Cardiac muscle cell (in vitro differentiated cells and primary cell): ENCODE measurements at regions not wholly inside any gene's neighbourhood (a gene's known extent, or its start where the extent isn't known, plus 50 kb on each side); places are given as distances from the start of the nearest gene placed in this dataset.

Experiments
- DNase-seq, 2 donors: peaks; one replicate each; pipeline versions ENCODE4 v3.0.0 to v3.0.0-alpha.2; 2010 to 2017; ENCODE audit warnings: low read depth in 1 of 2, low spot score in 1 of 2
- H3K27ac ChIP-seq: fragments of 200-600 bp; sonication (generic); 2 replicates; pipeline ENCODE4 v1.5.1; 2016
- H3K27me3 ChIP-seq: fragments of 200-600 bp; sonication (generic); 2 replicates; pipeline ENCODE4 v1.6.0; 2016; ENCODE audit warnings: control low read depth
- H3K36me3 ChIP-seq: fragments of 200-600 bp; sonication (generic); 2 replicates; pipeline ENCODE4 v1.5.1; 2016; ENCODE audit warnings: control low read depth
- H3K4me1 ChIP-seq: fragments of 200-600 bp; sonication (generic); 2 replicates; pipeline ENCODE4 v1.8.1; 2017; ENCODE audit warnings: low read depth, mild to moderate bottlenecking, mixed run types
- H3K4me3 ChIP-seq: fragments of 200-600 bp; sonication (generic); 2 replicates; pipeline ENCODE4 v1.5.1; 2016; ENCODE audit warnings: mild to moderate bottlenecking
- H3K9me3 ChIP-seq: fragments of 200-600 bp; sonication (generic); 2 replicates; pipeline ENCODE4 v1.5.1; 2017; ENCODE audit warnings: low read depth, mild to moderate bottlenecking, control low read depth
- TF ChIP-seq, protein P1 (sequence below): IDR thresholded peaks from 2 replicates; pipeline ENCODE4 v1.5.1; 2012; ENCODE audit warnings: low read depth, mild to moderate bottlenecking, low read length

DNA sequence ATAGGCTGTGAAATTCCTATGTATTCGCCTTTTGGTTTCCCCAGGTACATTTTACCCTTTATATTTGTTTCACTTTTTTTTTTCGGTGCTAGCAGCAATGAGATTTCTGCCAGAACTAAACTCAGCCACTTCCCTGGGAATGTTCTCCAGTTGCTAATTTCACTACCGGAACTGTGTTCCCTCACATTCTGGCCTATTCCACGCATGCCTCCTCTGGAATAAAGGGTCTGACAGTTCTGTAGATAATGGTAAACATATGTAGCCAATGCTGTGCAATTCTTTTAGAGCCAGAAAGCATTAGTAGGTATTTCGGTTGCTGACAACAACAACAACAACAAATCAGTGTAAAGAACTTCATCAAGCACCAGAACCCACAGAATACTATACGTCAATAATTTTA is 96.1 kb upstream of the TBX18 start:
- no peaks in the 10 kb centered on the region for H3K27me3 ChIP-seq
- H3K9me3 ChIP-seq, result no peaks in the 10 kb centered on the region
- no peak for DNase-seq
- H3K36me3 ChIP-seq, result no peaks in the 10 kb centered on the region
- TF ChIP-seq, protein P1, sequence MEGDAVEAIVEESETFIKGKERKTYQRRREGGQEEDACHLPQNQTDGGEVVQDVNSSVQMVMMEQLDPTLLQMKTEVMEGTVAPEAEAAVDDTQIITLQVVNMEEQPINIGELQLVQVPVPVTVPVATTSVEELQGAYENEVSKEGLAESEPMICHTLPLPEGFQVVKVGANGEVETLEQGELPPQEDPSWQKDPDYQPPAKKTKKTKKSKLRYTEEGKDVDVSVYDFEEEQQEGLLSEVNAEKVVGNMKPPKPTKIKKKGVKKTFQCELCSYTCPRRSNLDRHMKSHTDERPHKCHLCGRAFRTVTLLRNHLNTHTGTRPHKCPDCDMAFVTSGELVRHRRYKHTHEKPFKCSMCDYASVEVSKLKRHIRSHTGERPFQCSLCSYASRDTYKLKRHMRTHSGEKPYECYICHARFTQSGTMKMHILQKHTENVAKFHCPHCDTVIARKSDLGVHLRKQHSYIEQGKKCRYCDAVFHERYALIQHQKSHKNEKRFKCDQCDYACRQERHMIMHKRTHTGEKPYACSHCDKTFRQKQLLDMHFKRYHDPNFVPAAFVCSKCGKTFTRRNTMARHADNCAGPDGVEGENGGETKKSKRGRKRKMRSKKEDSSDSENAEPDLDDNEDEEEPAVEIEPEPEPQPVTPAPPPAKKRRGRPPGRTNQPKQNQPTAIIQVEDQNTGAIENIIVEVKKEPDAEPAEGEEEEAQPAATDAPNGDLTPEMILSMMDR, result no peak
- H3K4me1 ChIP-seq, result no peaks in the 10 kb centered on the region
- H3K27ac ChIP-seq, result no peak overlapping the region
- H3K4me3 ChIP-seq, result no peak overlapping the region

DNA sequence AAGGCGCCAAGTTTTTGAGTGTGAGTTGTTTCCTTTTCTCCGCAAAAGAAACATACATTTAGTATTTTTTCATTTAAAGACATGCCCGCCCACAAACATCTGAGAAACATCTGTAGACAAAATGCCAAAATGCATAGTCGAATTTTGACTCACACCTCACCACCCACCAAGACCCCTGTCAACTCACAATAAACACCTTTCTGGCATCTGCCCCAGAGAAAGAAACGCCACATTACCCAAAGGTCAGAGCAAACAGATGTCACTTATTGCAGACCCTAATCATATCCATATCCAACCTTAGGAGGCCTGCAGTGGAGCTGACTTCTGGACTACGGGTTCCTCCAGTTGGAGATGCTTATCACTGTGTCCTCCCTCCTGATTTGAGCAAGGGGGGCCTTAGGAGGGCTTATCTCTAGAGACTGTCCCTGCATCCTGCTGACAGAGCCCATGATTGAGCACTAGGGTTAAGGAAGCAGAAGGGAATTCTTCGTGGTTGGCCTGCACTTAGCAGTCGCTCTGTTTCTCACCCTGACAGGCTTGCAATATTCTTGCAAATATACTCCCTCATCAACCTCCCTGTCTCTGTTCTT is 90.5 kb upstream of the TBX18 start:
- TF ChIP-seq, protein P1, result no peak
- Histone ChIP-seq H3K36me3 (no peaks in the 10 kb centered on the region), H3K4me1 (no peaks in the 10 kb centered on the region), H3K27ac (no peak overlapping the region), H3K9me3 (no peaks in the 10 kb centered on the region), H3K27me3 (no peaks in the 10 kb centered on the region), H3K4me3 (no peak overlapping the region)
- no peak for DNase-seq

DNA sequence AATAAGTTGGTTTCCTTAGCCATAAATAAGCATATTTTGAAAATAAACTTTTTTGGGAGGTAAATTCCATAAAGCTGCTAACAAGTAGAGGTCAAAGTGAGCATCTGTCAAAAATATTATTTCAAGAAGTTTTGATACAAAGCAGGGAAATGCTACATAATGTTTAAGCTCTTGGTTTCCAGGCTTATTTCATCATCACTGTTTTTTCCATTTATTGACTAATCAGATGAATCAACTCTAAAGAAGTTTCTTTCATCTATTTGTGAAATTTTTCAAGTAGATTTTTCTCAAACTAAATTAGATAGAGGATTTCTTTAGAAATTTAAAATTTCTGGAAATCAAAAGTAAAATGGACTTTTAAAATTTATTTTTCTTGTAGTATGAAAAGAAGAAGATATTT is 89.5 kb upstream of the TBX18 start:
- no peaks in the 10 kb centered on the region for H3K27me3 ChIP-seq
- H3K36me3 ChIP-seq, result no peaks in the 10 kb centered on the region
- H3K9me3 ChIP-seq, result no peaks in the 10 kb centered on the region
- no peak overlapping the region for H3K4me3 ChIP-seq
- DNase-seq, result no peak
- no peak overlapping the region for H3K27ac ChIP-seq
- H3K4me1 ChIP-seq, result no peaks in the 10 kb centered on the region
- TF ChIP-seq, protein P1, result no peak

DNA sequence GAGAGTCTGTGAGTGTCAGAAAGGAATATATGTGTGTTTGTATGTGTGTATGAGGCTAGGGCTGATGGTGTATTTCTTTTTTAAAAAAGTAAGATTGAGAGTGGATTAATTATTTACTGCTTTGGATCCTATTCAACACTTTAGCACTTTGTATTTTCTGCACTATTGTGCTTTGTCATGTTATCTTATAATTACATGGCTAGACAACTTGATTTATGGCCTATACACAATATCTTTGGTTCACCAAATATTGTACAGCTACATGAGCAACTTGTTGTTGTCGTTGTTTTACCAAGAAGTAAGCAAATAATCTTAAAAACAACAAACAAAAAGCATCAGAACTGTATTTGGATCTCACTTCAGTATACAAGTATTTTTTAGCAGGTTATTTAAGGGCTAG is 84.6 kb upstream of the TBX18 start:
- Histone ChIP-seq H3K27ac (no peak overlapping the region), H3K4me1 (no peaks in the 10 kb centered on the region), H3K4me3 (no peak overlapping the region), H3K27me3 (no peaks in the 10 kb centered on the region), H3K9me3 (no peaks in the 10 kb centered on the region), H3K36me3 (no peaks in the 10 kb centered on the region)
- DNase-seq, result no peak
- TF ChIP-seq, protein P1, result no peak

DNA sequence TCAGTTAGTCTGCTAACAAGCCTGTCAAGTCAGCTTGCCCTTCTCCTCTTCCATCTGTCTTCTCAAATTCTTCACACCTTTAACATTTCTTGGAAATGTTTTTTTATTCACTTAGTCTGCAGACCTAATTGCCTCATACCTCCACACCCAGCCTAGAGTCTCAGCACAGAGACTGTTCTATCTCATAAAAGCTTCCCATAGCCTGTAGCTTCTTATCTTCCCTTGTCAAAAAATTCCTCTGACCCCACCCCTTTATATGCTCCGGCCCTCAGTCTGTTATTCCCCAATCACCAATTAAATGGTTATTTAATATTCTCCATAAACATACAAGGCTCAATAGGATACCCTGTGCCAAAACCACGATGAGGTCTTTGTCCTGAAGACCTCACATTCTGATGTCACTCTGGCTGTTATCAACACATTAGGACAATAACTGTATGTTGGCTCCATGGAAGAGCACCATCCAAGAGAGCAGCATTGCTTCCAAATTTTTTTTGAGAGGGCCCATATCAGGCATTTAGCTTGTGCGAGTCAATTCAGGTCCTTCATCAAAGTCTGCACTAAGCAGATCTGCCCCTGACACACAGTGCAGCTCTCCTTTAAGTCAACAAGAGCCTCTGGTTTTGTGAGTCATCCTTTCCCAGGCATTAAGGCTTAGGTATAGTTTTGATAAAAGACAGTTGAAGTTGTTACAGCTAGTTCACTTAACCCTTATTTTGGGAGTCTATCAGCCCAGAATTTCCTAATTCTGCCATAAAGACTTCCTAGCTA is 83.2 kb upstream of the TBX18 start:
- Histone ChIP-seq H3K36me3 (no peaks in the 10 kb centered on the region), H3K9me3 (no peaks in the 10 kb centered on the region), H3K4me1 (no peaks in the 10 kb centered on the region), H3K27ac (no peak overlapping the region), H3K4me3 (no peak overlapping the region), H3K27me3 (no peaks in the 10 kb centered on the region)
- peak in 1 of 2 donors; percentile 59 for DNase-seq
- TF ChIP-seq, protein P1, result no peak
